ENCODE measurements at regions not wholly inside any gene's neighbourhood (a gene's known extent, or its start where the extent isn't known, plus 50 kb on each side); places are given as distances from the start of the nearest gene placed in this dataset.

DNA sequence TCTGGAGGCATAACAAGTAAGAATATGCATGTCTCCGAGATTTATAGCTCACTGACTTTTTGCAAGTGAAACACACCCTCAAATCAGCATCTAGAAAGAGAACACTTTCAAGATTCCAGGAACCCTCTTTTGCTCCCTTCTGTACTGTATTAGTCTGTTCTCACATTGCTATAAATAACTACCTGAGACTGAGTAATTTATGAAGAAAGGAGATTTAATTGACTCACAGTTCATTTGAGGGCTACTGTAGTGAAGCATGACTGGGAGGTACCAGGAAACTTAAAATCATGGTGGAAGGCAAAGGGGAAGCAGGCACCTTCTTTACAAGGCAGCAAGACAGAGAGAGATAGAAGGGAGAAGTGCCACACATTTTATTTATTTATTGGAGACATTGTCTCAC lies 269.9 kb downstream of the UTRN start:
- no peaks in the 10 kb centered on the region for H3K27me3 ChIP-seq (ENCODE audit: control insufficient read depth, insufficient read depth, low read length)
- H3K4me3 ChIP-seq (ENCODE audit: low read depth, low read length), result no peak overlapping the region
- ChIA-PET CTCF (no interaction called here), POLR2A (no interaction called here)
- no peaks in the 10 kb centered on the region for H3K9me3 ChIP-seq (ENCODE audit: control insufficient read depth, insufficient read depth, low read length)
- no peak for DNase-seq (ENCODE audit: low read depth, low spot score)
- no peak overlapping the region for H3K27ac ChIP-seq (ENCODE audit: low read depth, low read length)
- TF ChIP-seq CTCF (IDR thresholded peaks at IDR 0.05; ENCODE audit: low read depth, low read length), result no peak

DNA sequence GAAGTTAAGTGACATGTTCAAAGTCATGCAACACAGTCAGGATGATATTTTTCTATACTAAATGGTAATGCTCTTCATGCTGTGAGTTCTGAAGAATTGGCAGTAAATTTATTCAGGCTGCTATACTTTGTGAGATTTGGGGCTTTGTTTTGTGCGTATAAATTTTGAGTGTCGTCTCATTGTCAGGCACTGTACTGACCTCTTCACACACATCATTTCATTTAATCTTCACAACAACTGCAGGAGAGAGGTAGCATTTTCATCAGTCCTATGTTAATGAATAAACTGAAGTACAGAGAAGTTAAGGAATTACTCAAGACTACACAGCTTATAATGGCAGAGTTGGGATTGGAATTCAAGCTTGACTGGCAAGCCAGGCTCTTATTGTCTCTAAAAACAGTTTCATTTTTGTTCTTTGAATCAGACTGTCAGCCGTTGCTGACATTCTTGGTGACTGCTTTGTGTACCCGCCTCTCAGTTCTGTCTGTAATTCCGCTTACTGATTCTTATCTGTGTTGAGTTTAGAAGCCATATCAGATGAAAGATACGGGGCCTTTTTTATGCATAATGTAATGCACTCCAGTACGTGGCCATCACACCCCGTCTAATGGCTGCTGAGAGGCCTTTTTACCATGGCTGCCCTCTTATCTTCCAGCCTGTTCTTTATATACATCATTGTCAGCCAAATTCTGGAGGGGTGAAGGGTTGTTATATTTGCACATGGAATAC lies 274.9 kb downstream of the UTRN start:
- no peaks in the 10 kb centered on the region for H3K9me3 ChIP-seq (ENCODE audit: control insufficient read depth, insufficient read depth, low read length)
- ChIA-PET POLR2A (no interaction called here), CTCF (interaction anchor here (1.5 kb wide), 1 partner anchor 26 kb away, joined by 6 read pairs; no protein-coding TSS in a partner anchor)
- no peak overlapping the region for H3K27ac ChIP-seq (ENCODE audit: low read depth, low read length)
- TF ChIP-seq CTCF (IDR thresholded peaks at IDR 0.05; ENCODE audit: low read depth, low read length), result no peak
- no peaks in the 10 kb centered on the region for H3K27me3 ChIP-seq (ENCODE audit: control insufficient read depth, insufficient read depth, low read length)
- DNase-seq (ENCODE audit: low read depth, low spot score), result no peak
- H3K4me3 ChIP-seq (ENCODE audit: low read depth, low read length), result no peak overlapping the region

DNA sequence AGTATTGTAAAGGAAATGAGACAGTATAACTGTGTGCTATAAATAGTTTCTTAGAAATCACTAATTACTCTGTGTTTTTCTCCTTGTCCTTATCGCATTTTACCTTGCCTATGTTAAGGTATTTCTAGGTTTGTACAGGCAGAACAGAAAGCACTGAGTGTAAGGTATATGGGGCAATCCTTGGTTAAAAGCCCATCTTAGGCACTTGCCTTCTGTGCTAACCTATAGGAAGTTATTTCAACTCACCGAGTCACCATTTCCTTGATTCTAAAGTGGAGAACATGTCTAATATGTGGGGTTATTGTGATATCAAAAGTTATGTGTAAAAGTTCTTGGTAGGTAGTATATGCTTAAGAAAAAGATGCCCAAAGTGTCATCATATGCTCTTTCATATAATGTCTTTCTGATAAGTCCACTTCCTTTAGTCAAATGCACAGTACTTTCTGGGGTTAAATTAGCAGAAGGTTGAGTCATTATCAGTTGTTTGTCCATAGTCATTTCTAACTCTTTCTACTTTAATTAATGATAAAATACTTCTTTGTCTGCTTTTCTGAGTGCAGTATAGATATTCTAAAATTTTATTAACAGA lies 276.4 kb downstream of the UTRN start:
- POLR2A ChIA-PET, result no interaction called here
- no peak for DNase-seq (ENCODE audit: low read depth, low spot score)
- CTCF ChIA-PET, result interaction anchor here (0.6 kb wide), 1 partner anchor 7 kb away, joined by 3 read pairs; no protein-coding TSS in a partner anchor
- Histone ChIP-seq H3K27me3 (ENCODE audit: control insufficient read depth, insufficient read depth, low read length) (no peaks in the 10 kb centered on the region), H3K4me3 (ENCODE audit: low read depth, low read length) (no peak overlapping the region), H3K9me3 (ENCODE audit: control insufficient read depth, insufficient read depth, low read length) (no peaks in the 10 kb centered on the region), H3K27ac (ENCODE audit: low read depth, low read length) (no peak overlapping the region)
- no peak for TF ChIP-seq CTCF (IDR thresholded peaks at IDR 0.05; ENCODE audit: low read depth, low read length)

GRCh38 chr6:144564202-144564601 lies 279.1 kb downstream of the UTRN start:
- Histone ChIP-seq H3K4me3 (ENCODE audit: low read depth, low read length) (no peak overlapping the region), H3K9me3 (ENCODE audit: control insufficient read depth, insufficient read depth, low read length) (no peaks in the 10 kb centered on the region), H3K27ac (ENCODE audit: low read depth, low read length) (no peak overlapping the region), H3K27me3 (ENCODE audit: control insufficient read depth, insufficient read depth, low read length) (no peaks in the 10 kb centered on the region)
- TF ChIP-seq CTCF (IDR thresholded peaks at IDR 0.05; ENCODE audit: low read depth, low read length), result no peak
- CTCF ChIA-PET, result interaction anchor here (1.8 kb wide), 1 partner anchor 22 kb away, joined by 5 read pairs; no protein-coding TSS in a partner anchor
- POLR2A ChIA-PET, result no interaction called here
- DNase-seq (ENCODE audit: low read depth, low spot score), result no peak

- Histone ChIP-seq H3K27ac (ENCODE audit: low read depth, low read length) (no peak overlapping the region), H3K9me3 (ENCODE audit: control insufficient read depth, insufficient read depth, low read length) (no peaks in the 10 kb centered on the region), H3K27me3 (ENCODE audit: control insufficient read depth, insufficient read depth, low read length) (no peaks in the 10 kb centered on the region), H3K4me3 (ENCODE audit: low read depth, low read length) (no peak overlapping the region)
- ChIA-PET POLR2A (no interaction called here), CTCF (interaction anchor here (1.4 to 1.9 kb wide), 2 partner anchors 17 to 18 kb away, joined by 3 to 7 read pairs; no protein-coding TSS in a partner anchor)
- TF ChIP-seq CTCF (IDR thresholded peaks at IDR 0.05; ENCODE audit: low read depth, low read length), result no peak
- DNase-seq (ENCODE audit: low read depth, low spot score), result no peak
Measured at GRCh38 chr6:144566868-144567615, 281.9 kb downstream of the UTRN start.

All from AG04450 (cell line).